Stimulated activated CD4-positive, alpha-beta T cell treated with anti-CD3 and anti-CD28 coated beads, Interleukin-15, amount 100 ng/mL, for 24 hours (primary cell): ENCODE measurements at regions not wholly inside any gene's neighbourhood (a gene's known extent, or its start where the extent isn't known, plus 50 kb on each side); places are given as distances from the start of the nearest gene placed in this dataset.
"Not testable (repeated sequence)": the region's sequence is repeated elsewhere in the genome, so short reads cannot be mapped to it uniquely, and the experiment has no call there.

ENCODE experiments used
- DNase-seq: peaks from one replicate; pipeline ENCODE4 v3.0.0-alpha.2; 2020

DNA sequence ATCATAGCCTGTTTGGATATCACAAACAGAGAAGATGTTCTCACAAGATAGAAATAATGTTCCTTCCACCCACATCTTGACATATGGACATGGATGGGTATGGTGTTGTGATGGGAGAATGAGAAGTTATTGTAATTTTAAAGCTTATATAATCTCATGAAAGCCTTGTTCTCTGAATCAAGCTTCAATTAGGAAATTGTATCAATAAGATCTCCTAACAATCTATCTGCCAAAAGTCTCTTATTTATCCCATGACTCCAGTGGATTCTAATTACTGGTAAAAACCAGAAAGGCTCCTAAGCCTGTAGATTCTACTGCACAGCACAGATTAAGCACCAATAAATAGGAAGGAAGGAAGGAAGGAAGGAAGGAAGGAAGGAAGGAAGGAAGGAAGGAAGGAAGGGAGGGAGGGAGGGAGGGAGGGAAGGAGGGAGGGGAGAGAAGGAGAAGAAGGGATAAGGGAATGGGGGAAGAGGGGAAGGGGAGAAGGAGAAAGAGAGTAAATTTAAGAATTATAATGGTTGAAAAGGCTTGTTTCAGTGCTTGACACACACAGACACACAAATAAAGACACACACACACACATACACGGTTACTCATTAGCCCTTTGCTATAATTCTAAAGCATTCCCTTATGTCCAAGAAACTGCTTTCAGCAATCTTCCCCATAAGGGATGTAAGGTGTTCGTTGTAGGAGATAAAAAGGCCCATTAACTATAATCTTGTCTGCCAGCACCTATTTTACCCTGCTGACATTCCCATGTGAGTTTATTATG is 258.0 kb upstream of the API5 start:
- no peak for DNase-seq

DNA sequence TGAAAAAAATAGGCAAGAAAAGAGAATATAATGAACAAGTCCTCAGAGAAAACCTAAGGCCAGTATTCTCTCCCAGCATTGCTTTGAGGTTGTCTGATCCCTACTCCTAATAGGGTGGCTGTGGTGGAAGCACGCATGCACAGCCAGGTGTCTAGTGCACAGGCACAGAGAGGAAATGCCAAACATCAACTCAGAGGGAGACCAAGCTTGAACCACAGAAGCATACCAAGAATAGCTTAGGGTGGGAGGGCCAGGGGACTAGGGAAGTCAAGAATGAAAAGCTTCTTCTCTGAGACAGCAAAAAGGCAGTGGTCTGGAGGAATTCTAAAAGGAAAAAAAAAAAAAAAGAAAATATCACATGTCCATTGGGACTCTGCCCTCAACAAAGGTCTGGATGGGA is 244.1 kb upstream of the API5 start:
- DNase-seq = no peak

DNA sequence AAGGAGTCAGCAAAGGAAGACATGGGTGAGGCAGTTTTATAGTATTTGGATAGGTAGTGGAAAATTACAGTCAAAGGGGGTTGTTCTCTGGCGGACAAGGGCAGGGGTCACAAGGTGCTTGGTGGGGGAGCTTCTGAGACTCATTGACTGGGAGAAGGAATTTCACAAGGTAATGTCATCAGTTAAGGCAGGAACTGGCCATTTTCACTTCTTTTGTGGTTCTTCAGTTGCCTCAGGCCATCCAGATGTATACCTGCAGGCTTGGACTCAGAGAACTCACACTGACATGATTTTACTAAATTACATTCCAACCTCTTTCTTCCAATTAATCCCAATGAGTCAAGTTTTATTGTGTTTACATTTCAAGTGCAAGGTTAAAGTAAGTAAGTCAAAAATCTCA is 240.5 kb upstream of the API5 start:
- DNase-seq = no peak

DNA sequence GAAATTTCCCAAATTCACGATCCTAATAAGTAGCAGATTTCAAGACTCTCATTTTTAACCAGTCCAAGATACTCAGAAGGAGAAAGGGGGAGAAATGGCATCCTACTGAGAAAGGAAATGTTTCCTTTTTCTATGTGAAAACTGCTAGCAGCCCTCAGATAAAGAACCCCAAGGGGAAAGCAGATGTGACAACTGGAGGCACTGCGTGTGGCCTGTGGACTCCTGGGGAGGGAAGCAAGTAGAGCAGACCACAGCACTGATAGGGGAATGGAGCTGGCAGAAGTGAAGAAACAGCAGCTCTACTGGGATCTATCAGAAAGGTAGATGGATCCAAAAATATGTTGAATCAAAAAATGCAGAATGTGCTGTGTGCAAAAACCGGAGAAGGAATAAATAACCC is 239.7 kb upstream of the API5 start:
- DNase-seq = no peak

DNA sequence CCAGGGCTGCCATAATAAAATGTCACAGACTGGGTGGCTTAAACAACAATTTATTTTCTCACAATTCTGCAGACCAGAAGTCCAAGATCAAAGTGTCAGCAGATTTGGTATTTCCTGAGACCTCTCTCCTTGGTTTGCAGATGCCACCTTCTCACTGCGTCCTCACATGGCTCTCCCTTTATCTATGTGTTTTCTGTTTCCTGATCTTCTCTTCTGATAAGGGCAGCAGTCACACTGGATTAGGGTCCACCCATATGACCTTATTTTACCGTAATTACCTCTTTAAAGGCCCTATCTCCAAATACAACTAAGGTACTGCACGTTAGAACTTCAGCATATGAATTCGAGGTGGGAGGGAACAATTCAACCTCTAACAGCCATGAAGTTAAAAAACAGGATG is 238.9 kb upstream of the API5 start:
- no peak for DNase-seq

DNA sequence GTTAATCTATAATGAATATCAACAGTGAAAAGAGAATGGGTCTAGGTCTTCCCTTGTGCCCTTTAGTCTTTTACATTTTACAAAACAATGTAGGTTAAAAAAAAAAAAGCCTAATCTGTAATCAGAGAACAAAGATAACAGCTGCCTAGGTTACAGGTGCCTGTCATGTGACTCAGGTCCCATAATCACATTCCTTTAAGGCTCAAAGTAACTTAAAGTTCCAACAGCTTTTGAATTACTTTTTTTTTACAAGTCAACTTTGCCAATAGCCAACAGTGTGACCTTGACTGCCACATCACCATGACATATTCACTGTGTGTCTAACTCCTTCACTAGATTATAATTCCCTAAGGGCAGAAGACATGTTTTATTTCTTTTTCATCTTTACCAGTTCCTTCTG is 237.0 kb upstream of the API5 start:
- DNase-seq = no peak

DNA sequence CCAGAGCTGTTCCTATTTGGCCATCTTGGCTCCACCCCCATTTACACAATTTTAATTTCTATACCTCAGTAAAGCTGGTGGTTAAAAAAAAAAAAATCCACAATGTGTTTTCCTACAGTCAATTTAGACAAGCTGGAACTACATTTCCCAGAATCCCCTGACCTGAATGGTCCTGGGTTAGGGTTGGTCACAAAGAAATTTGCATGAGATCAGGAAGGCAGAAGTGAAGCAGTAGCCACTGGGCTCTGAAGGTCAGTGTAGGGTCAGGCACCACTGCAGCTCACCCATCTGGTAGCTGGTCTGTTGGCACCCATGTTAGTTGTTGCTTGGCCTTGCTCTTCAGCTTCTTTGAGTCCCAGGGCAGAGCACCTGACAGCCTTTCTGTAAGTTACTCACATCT is 210.7 kb upstream of the API5 start:
- DNase-seq = no peak

DNA sequence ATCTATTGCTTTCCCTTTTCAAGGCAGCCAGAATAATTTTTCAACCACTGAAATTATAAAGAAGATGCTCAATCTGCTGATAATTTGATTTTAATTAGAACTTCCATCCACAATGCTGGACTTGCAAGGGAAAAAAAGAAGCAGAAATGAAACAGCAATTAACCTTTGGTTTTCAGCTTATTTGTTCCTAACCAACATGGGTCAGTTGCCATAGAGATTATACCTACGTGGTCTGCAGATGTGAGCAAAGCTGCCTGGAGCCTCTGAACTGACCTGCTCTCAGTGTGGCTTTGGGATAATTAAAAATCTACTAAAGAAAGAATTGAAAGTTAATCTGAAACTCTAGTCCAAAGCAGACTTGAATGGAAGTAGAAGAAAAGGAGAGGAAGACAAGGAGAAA is 195.7 kb upstream of the API5 start:
- no peak for DNase-seq

DNA sequence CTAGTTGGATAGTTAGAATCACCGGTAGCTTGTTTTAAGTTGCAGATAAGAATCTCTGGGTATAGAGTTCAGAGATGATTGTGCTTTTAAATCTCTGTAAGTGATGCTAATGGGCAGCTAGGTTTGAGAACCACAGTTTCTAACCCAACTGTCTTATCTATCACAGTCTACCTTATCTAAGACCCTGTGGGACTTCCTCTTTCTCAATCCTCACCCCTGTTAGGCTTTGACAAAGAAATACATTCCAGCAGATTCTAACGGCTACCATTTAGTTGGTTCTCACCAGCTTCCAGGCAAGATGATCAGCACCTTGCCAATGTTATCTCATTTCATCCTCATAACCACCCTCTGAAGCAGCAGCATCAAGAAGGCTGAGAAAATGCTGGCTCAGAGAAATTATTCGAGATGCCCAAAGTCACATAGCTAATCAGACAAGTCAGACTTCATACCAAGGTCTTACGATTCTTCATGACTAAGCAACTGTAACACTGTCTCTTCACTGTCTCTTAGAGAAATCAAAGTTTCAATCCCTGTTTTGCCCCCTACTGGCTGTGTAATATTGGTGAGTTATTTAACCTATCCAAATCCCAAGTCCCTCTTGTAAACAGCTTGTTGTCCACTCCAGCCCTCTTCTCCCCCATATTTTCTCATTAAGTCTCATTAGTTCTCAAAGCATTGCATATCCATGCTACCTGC is 192.4 kb upstream of the API5 start:
- DNase-seq = no peak

DNA sequence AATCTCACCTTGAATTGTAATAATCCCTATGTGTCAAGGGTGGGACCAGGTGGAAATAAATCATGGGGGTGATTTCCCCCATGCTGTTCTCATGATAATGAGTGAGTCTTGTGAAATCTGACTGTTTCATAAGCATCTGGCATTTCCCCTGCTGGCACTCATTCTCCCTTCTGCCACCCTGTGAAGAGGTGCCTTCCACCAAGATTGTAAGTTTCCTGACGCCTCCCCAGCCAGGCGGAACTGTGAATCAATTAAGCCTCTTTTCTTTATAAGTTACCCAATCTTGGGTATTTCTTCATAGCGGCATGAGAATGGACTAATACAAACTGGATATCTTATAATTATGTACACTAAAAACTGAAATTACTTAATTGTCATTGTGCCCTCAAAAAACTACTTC is 189.2 kb upstream of the API5 start:
- no peak for DNase-seq

DNA sequence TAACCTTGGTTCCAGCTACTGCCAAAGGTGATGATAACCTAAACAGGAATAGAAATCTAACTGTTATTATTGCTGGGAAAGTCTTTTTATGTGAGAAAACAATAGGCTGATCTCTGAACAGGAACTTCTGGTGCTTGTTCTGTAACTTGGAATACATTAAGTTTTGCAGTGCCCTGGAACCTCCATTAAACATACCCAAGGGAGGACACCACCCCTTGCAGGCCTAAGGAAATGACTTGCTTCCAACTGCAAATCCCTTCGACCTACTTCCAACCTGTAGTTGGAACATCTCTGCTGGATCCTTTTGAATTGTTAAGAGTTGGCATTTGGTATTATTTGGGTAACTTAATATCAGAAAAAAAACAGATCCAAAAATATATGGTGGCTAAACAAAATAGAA is 188.4 kb upstream of the API5 start:
- no peak for DNase-seq

DNA sequence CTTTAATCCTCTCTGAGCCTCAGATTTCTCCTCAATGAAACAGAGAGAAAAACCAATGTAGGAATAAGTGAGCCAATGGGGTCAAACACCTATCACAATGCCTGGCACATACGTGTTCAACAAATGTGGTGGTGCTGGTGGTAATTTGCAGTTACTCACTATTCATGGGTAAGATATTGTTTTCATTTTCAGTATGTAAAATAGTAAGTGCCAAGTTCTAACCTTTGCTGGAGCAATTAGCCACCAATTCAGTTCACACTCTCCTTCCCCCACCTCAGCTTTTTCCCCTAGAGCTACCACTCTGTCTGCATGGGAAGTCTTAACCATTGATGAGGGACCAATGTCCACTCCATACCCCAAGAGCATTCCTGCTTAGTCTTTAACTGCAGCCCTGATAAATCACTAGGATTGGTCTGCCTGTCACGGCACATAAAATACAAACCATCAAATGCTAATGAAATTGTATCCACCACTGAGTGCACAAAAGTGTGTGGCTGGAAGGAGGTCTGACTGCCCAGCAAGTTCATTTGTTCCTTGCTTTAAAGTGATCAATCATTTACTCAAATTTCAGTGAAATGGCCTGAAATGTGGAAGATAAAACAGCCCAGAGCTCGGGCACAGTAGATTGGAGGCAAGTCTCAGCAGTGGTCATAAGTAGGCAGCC is 187.4 kb upstream of the API5 start:
- no peak for DNase-seq

DNA sequence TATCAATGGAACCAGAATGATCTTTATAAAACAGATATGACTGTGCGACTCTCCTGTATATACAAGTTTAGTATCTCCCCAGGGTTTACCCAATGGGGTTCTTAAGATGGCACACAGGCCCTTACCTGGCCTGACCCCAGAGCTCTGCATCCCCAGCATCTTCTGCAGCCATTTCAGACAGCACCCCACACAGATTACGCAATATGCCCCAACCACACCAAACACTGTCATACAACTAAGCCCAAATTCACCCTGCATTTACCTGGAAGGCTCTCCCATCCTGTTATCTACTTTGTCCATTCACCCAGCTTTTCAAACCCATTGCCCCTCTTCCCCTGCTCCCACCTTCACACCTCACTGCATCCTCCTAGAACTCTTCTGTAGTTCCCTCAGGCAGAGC is 182.5 kb upstream of the API5 start:
- DNase-seq = no peak

DNA sequence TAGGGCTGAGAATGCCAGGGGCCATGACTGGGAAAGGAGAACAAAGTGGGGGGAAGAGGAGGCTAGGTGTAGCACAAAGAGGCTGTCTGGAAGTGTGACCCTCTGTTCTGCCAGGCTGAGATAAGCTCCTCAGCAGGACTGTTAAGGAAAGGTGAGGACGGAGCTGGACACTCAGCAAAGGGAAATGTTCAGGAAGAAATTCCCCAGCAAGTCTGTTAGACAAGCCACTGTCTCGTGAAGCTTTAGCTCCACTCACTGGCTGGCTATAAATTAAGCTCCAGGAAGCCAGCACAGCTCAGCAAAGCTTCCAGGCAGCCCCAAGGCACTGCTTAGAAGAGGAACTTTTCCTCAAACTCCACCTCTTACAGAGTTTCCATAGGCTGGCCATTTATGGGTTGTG is 181.2 kb upstream of the API5 start:
- DNase-seq = no peak

DNA sequence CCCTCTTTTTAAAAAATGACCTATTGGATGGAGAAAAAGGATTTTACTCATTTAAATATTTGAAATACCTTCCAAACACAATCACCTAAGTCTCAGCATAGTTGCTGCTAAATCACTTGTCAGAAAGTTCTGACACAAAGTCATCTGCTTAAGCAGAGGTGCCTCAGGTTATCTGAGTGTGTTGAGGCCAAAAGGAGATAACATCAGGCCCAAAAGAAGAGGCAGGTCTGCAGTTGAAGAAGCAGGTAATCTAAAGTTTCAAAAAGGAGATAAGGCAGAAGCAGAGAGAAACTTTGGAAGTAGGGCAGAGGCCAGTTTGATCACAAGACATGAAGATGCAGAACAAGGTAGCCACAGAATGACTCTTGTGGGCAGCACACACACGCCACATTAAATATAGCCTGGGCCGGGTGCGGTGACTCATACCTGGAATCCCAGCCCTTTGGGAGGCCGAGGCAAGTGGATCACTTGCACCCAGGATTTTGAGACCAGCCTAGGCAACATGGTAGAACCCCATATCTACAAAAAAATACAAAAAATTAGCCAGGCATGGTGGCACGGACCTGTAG is 175.7 kb upstream of the API5 start:
- DNase-seq = no peak

DNA sequence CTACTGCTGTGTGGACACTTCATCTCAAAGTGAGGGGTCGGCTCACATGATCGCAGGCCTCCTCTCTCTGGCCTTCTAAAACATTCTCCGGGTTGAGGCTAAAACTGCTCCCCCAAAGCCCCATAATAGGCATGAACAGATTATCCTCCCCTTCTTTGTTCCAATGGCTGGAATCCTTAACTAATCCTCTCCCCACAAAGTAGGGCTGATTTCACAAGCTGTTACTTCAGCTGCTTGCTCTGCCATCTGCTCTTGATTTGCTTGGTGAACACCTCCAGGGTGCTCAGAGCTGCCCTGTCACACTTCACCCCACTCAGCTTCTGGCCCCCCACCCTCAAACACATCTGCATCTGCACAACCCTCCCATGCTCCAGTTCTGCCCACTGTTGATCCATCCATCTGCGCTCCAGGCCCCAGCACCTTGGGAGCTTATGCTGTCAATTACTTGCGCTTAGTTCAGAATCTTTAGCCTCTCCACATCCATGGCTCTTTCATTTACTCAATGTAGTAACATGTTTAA is 173.1 kb upstream of the API5 start:
- no peak for DNase-seq

DNA sequence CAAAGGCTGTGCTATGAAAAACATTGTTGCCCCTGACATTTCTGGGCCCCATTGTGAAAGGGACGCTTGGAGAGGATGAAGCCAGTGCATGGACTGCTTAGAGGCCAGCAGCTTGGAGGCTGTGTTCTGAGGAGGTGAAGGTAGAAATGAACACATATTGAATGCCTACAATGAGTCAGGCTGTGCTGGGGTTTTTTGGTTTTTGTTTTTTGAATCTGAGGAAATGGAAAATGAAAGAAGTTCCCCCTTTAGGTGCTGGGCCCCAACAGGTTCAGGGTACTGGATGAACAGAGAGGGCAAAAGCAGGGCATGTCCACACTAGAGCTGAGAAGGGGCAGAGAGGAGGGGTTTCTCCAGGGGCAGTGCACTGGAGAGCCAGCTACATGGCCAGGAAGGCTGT is 166.1 kb upstream of the API5 start:
- DNase-seq = no peak

DNA sequence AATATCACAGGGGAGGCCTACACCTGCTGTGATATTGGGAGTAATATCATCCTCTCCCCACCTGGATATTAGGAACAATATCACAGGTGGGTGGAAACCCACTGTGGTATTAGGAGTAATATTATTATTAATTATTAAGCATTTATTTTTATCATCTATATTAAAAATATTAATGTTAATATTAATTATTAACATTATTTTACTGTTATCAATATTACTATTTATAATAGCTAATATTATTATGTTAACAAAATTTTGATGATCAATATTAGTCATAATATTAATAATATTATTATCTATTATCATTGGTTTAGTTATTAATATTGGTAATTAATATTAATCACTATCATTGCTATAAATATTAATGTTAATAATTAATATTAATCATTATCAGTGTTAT is 161.1 kb upstream of the API5 start:
- DNase-seq = no peak

DNA sequence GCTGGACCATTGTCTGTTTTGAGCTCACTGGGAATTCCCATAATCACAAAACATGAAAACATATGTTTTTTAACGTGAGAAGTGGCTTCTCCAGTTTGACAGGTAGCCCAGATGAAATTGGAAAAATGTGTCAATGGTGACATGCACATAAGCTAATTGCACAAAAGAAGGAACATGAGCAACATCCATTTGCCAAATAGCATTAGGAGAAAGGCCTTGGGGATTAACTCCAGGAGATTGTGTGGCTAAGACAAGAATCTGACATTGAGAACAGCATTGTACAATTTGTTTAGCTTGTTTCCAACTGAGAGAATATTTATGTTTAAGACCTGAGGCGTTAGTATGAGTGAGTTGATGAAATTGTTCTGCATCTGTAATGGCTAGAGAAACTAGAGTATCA is 147.0 kb upstream of the API5 start:
- no peak for DNase-seq

DNA sequence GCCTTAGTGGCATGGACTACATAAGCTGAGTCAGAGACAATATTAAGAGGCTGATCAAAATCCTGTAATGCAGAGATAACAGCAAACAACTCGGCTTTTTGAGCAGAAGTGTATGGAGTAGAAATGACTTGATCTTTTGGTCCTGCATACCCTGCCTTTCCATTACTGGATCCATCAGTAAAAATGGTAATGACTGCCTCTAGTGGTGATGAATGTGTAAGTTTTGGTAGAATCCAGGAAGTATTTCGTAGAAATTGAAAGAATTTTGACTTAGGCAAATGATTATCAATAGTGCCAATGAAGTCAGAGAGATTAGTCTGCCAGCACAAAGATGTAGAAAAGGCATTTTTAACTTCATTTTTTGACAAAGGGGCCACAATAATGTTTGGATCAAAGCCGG is 146.4 kb upstream of the API5 start:
- not testable (repeated sequence) for DNase-seq

DNA sequence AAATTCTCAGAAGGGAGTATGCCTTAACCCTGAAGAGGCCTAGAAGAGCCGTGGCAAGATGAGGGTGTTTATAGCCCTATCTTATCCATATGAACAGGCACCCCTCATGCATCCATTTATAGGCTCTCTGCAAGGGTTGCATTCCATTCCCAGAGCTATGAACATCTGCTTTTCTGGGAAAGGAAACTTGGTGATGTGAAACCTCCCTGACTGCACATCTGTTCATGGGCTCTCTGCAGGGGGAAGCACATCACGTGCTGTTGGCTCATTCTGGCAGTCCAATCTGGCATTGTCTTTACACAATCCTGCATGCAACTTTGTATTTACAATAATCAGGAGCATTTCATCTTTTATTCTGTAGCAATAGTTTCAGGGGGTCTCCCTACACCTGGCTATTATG is 143.6 kb upstream of the API5 start:
- not testable (repeated sequence) for DNase-seq

DNA sequence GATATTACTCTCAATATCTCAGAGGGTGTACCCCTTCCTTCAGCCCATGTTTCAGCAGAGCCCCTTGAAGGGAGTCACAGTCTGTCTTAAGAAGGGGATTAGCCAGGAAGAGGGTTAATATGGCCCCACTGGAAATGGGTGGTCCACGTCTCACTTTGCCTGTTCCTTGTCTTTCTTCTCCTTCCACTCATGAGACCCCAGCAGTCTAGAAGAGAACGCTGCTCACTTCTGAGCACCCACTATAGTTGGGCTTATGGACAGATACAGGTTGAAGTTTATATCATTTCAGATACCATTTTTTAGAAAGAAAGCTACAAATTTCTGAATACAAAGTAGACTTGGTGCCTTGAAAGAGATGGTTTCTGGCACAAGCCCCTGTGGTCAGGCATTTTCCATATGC is 139.3 kb upstream of the API5 start:
- no peak for DNase-seq

DNA sequence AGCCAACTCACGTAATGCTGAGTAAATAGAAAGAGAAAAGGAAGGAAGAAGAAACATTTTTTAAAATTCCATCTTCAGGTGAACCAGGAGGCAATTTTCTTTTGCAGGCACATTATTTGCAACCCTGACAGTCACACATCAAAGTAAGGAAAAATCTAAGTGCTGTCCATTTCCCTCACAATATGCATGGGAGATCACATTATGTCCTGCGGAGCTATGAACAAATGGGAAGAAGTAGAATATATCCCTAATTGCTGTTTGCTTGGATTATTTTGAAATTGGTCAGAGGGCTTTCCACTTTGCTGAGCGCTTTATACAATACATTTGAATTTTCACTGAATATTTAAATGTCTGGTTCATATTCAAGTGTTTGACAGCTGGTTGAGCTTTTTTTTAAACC is 133.8 kb upstream of the API5 start:
- DNase-seq = no peak

DNA sequence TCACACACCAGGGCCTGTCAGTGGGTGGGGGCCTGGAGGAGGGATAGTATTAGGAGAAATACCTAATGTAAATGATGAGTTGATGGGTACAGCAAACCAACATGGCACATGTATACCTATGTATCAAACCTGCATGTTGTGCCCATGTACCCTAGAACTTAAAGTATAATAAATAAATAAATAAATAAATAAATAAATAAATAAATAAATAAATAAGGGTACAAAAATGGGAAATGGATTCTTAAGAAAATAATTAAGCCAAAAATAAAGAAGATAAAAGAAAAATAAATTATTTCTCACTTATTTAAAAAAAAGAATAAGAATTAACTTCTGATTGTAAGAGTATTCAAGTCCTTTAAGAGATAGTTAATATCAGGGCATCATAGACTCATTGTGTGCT is 117.3 kb upstream of the API5 start:
- not testable (repeated sequence) for DNase-seq
